Tibial nerve (tissue), 4 donors: ENCODE measurements at regions not wholly inside any gene's neighbourhood (a gene's known extent, or its start where the extent isn't known, plus 50 kb on each side); places are given as distances from the start of the nearest gene placed in this dataset.

Source experiments
- DNase-seq, 2 donors: peaks; one replicate each; pipeline ENCODE4 v3.0.0-alpha.2; 2019; ENCODE audit warnings: low spot score in 2 of 2
- H3K27ac ChIP-seq, 4 donors: fragments of 200-600 bp; sonication (generic) in 3 of 4; one replicate each; pipeline ENCODE4 v1.5.1; 2017 to 2019; ENCODE audit warnings: mild to moderate bottlenecking in 1 of 4
- H3K27me3 ChIP-seq, 2 donors: fragments of 200-600 bp; sonication (generic) in 1 of 2; one replicate each; pipeline versions ENCODE4 v1.5.1 to v1.6.0; 2017 to 2019
- H3K36me3 ChIP-seq, 3 donors: fragments of 200-600 bp; sonication (generic); one replicate each; pipeline ENCODE4 v1.5.1; 2018 to 2019
- H3K4me1 ChIP-seq, 4 donors: fragments of 200-600 bp; sonication (generic) in 3 of 4; one replicate each; pipeline ENCODE4 v1.5.1; 2017 to 2019
- H3K4me3 ChIP-seq, 4 donors: fragments of 200-600 bp; sonication (generic) in 3 of 4; one replicate each; pipeline ENCODE4 v1.5.1; 2017 to 2019; ENCODE audit warnings: mild to moderate bottlenecking in 1 of 4, moderate library complexity in 1 of 4
- H3K9me3 ChIP-seq, 4 donors: fragments of 200-600 bp; sonication (generic) in 3 of 4; one replicate each; pipeline ENCODE4 v1.5.1; 2017 to 2019
- EP300 ChIP-seq, 2 donors: sonication (generic); formaldehyde crosslinking; IDR thresholded peaks; one replicate each; pipeline ENCODE4 v1.6.1; 2017; ENCODE audit warnings: antibody characterized with exemption in 2 of 2, mild to moderate bottlenecking in 1 of 2
- POLR2A ChIP-seq, 2 donors: fragments of 450-650 bp; IDR thresholded peaks; one replicate each; pipeline ENCODE4 v1.6.1; 2017; ENCODE audit warnings: antibody characterized with exemption in 2 of 2, mild to moderate bottlenecking in 2 of 2, moderate library complexity in 2 of 2
- WGBS, 2 donors: methylation state at CpG; one replicate each; pipeline ENCODE4 v1.1.5; 2018; 5-methylcytosine and 5-hydroxymethylcytosine counted together
- TF ChIP-seq, protein P1 (sequence below), 5 experiments: fragments of 200-600 bp in 3 of 5; fragments of 450-650 bp in 2 of 5; sonication (generic) in 3 of 5; IDR thresholded peaks; one replicate each; pipeline ENCODE4 v1.5.1; 2016 to 2019; ENCODE audit warnings: antibody characterized with exemption in 5 of 5, mild to moderate bottlenecking in 3 of 5, moderate library complexity in 2 of 5

DNA sequence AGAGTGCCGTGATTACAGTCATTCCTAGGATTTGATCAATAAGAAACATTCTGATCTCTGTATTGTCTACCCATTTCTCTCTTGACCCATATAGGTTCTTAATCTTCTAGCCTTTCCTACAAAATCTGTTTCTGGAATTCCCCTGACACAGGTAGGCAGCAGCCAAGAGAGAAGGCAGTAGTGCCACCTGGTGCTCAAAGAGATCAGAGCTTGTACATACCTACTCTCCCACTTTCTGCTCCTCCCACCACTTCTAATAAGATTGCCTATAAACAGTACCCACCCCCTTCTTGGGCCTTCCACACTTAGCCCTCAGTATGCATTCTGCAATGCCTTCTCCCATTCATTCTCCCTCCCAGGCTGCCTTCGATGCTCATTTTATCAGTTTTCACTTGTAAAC lies 117.4 kb upstream of the RORB start:
- Histone ChIP-seq H3K27ac (no peak overlapping the region), H3K4me3 (no peak overlapping the region), H3K36me3 (no peaks in the 10 kb centered on the region), H3K4me1 (no peaks in the 10 kb centered on the region), H3K27me3 (no peaks in the 10 kb centered on the region), H3K9me3 (no peaks in the 10 kb centered on the region)
- WGBS, 2 donors = 50% methylated on average over 2 of the region's 2 CpGs
- no peak for DNase-seq
- TF ChIP-seq POLR2A (IDR thresholded peaks at IDR 0.05) (no peak), EP300 (IDR thresholded peaks at IDR 0.05) (no peak)
- TF ChIP-seq, protein P1, sequence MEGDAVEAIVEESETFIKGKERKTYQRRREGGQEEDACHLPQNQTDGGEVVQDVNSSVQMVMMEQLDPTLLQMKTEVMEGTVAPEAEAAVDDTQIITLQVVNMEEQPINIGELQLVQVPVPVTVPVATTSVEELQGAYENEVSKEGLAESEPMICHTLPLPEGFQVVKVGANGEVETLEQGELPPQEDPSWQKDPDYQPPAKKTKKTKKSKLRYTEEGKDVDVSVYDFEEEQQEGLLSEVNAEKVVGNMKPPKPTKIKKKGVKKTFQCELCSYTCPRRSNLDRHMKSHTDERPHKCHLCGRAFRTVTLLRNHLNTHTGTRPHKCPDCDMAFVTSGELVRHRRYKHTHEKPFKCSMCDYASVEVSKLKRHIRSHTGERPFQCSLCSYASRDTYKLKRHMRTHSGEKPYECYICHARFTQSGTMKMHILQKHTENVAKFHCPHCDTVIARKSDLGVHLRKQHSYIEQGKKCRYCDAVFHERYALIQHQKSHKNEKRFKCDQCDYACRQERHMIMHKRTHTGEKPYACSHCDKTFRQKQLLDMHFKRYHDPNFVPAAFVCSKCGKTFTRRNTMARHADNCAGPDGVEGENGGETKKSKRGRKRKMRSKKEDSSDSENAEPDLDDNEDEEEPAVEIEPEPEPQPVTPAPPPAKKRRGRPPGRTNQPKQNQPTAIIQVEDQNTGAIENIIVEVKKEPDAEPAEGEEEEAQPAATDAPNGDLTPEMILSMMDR (IDR thresholded peaks at IDR 0.05) = no peak

DNA sequence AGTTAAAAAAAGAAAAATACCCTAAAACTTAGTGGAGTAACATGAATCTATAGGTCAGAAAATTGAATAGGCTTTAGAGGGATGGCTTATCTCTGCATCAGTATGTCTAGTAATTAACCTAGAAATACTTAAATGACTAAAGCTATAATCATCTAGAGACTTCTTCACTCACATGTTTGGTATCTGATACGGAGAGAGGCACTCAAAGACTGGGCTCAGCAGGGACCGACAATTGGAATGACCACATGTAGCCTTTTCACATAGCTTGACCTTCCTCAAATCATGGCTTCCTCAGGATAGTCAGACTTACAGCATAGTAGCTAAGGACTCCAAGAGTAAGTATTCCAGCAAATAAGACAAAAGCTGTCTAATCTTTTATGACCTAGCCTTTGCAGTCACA lies 105.3 kb upstream of the RORB start:
- no peak overlapping the region for H3K4me3 ChIP-seq
- WGBS, 2 donors = 56 to 93% methylated on average over 2 of the region's 2 CpGs
- TF ChIP-seq EP300 (IDR thresholded peaks at IDR 0.05) (no peak), POLR2A (IDR thresholded peaks at IDR 0.05) (no peak)
- TF ChIP-seq, protein P1 (IDR thresholded peaks at IDR 0.05) = no peak

DNA sequence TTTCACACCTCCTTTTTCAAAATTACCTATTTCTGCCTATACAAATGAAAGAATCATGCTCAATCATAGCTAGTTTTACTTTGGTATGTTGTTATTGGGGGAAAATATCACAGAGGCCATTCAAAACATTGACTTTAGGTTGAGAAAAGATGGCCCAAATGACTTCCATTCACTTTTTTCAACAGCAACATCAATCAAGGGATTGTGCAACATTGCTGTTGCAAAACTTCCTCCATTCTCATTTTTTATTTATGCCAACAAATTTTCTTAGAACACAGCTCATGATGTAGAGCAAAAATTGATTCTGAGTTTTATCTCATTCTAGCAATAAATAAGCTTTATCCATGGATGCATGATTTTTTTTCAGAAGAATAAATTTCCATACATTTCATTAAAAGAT lies 93.6 kb upstream of the RORB start:
- no peak for DNase-seq
- Histone ChIP-seq H3K36me3 (no peaks in the 10 kb centered on the region), H3K4me3 (no peak overlapping the region), H3K9me3 (peaks cover 0 to 27% (median 6%) of the 10 kb centered on the region in 4 donors), H3K27ac (no peak overlapping the region), H3K27me3 (no peaks in the 10 kb centered on the region), H3K4me1 (no peaks in the 10 kb centered on the region)
- TF ChIP-seq, protein P1 (IDR thresholded peaks at IDR 0.05) = no peak
- TF ChIP-seq POLR2A (IDR thresholded peaks at IDR 0.05) (no peak), EP300 (IDR thresholded peaks at IDR 0.05) (no peak)

More for the DNA sequence above, 105.3 kb upstream of the RORB start:
- no peak for DNase-seq
- H3K27ac ChIP-seq = no peak overlapping the region
- H3K36me3 ChIP-seq = no peaks in the 10 kb centered on the region
- H3K9me3 ChIP-seq = no peaks in the 10 kb centered on the region
- no peaks in the 10 kb centered on the region for H3K27me3 ChIP-seq
- peaks cover 0 to 4% (median 0%) of the 10 kb centered on the region in 4 donors for H3K4me1 ChIP-seq

DNA sequence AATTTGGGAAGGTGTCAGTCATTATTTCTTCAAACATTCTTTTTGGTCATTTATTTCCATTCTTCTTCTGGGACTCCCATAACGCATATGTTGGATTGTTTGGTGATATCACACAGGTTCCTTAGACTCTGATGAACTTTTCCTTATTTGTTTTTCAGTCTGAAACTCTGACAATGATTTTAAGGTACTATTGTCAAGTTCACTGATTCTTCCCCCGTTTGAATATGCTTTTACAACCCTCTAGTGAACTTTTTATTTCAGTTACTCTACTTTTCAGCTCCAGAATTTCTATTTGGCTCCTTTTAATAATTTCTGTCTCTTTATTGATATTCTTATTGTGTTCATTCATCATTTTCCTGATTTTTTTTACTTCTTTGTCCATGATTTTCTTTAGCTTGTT lies 92.5 kb upstream of the RORB start:
- Histone ChIP-seq H3K4me3 (no peak overlapping the region), H3K36me3 (no peaks in the 10 kb centered on the region), H3K4me1 (no peaks in the 10 kb centered on the region), H3K27me3 (no peaks in the 10 kb centered on the region), H3K9me3 (peaks cover 0 to 27% (median 6%) of the 10 kb centered on the region in 4 donors), H3K27ac (no peak overlapping the region)
- WGBS, 2 donors = 75 to 82% methylated on average over 2 of the region's 2 CpGs
- no peak for TF ChIP-seq EP300 (IDR thresholded peaks at IDR 0.05)
- TF ChIP-seq POLR2A (IDR thresholded peaks at IDR 0.05) = no peak
- TF ChIP-seq, protein P1 (IDR thresholded peaks at IDR 0.05) = no peak
- DNase-seq = no peak

GRCh38 chr9:74407166-74407565 lies 90.0 kb upstream of the RORB start:
- Histone ChIP-seq H3K36me3 (no peaks in the 10 kb centered on the region), H3K27ac (no peak overlapping the region), H3K4me1 (no peaks in the 10 kb centered on the region), H3K9me3 (peaks cover 0 to 27% (median 6%) of the 10 kb centered on the region in 4 donors), H3K27me3 (no peaks in the 10 kb centered on the region), H3K4me3 (no peak overlapping the region)
- 81 to 86% methylated on average over 3 of the region's 3 CpGs for WGBS, 2 donors
- TF ChIP-seq, protein P1 (IDR thresholded peaks at IDR 0.05) = no peak
- no peak for TF ChIP-seq POLR2A (IDR thresholded peaks at IDR 0.05)
- TF ChIP-seq EP300 (IDR thresholded peaks at IDR 0.05) = no peak
- no peak for DNase-seq
